ENCODE measurements at regions not wholly inside any gene's neighbourhood (a gene's known extent, or its start where the extent isn't known, plus 50 kb on each side); places are given as distances from the start of the nearest gene placed in this dataset.
A peak's percentile ranks its signal among the peaks of the same experiment; 100 is the strongest.

GRCh38 chr4:138051157-138051556 lies 191.0 kb downstream of the SLC7A11 start:
- no peak overlapping the region for H3K27ac ChIP-seq
- TF ChIP-seq CTCF (conservative IDR thresholded peaks at IDR 0.05; ENCODE audit: low read depth) = no peak
- ChIA-PET CTCF (no interaction called here), POLR2A (ENCODE audit: low non-redundant PET) (no interaction called here)
- DNase-seq (ENCODE audit: low spot score) = no peak

DNA sequence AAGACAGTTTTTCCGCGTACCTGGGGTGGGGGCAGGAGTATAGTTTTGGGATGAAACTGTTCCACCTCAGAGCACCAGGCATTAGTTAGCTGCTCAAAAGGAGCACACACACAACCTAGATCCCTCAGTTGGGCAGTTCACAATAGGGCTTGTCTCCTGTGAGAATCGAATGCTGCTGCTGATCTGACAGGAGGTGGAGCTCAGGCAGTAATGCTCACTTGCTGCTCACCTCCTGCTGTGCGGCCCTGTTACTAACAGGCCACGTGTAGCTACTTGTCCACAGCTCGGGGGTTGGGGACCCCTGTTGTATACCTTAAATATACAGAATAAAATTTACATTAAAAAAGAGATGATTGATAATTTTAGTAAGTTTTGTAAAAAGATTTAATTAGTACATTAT lies 191.5 kb downstream of the SLC7A11 start:
- no peak for TF ChIP-seq CTCF (conservative IDR thresholded peaks at IDR 0.05; ENCODE audit: low read depth)
- ChIA-PET POLR2A (ENCODE audit: low non-redundant PET) (no interaction called here), CTCF (no interaction called here)
- no peak overlapping the region for H3K27ac ChIP-seq
- no peak for DNase-seq (ENCODE audit: low spot score)

- TF ChIP-seq CTCF (conservative IDR thresholded peaks at IDR 0.05; ENCODE audit: low read depth) = no peak
- ChIA-PET POLR2A (ENCODE audit: low non-redundant PET) (no interaction called here), CTCF (no interaction called here)
- no peak for DNase-seq (ENCODE audit: low spot score)
- no peak overlapping the region for H3K27ac ChIP-seq
Observed at GRCh38 chr4:138049355-138049754, 192.8 kb downstream of the SLC7A11 start.

- ChIA-PET CTCF (interaction anchor here (0.7 kb wide), 1 partner anchor 138 kb away, joined by 3 read pairs; no protein-coding TSS in a partner anchor), POLR2A (ENCODE audit: low non-redundant PET) (no interaction called here)
- DNase-seq (ENCODE audit: low spot score) = no peak
- H3K27ac ChIP-seq = no peak overlapping the region
- TF ChIP-seq CTCF (conservative IDR thresholded peaks at IDR 0.05; ENCODE audit: low read depth) = no peak
Observed at GRCh38 chr4:138047290-138047689, 194.9 kb downstream of the SLC7A11 start.

DNA sequence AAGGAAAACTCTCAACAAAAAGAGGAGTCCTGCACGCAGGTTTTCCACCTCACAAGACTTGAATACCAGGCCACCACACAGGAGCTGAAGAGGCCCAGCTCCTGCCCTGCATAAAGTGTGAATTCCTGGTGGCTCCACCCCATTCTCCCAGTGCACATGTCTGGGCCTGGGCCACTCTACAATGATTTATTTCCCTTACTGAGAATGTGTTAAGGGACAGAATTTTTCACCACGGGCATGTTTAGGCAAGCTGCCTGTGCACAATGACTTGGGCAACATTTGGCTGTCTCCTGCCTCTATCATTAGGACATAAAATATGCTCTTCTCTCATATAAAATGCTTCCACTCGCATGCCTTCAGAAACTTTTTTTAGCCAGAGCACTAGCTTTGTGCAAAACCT lies 197.1 kb downstream of the SLC7A11 start:
- TF ChIP-seq CTCF (conservative IDR thresholded peaks at IDR 0.05; ENCODE audit: low read depth) = no peak
- no peak for DNase-seq (ENCODE audit: low spot score)
- ChIA-PET CTCF (interaction anchor here (0.6 to 2.2 kb wide), 2 partner anchors 10 to 644 kb away, joined by 6 to 9 read pairs; no protein-coding TSS in a partner anchor), POLR2A (ENCODE audit: low non-redundant PET) (no interaction called here)
- peak overlapping the region; percentile 64 for H3K27ac ChIP-seq

DNA sequence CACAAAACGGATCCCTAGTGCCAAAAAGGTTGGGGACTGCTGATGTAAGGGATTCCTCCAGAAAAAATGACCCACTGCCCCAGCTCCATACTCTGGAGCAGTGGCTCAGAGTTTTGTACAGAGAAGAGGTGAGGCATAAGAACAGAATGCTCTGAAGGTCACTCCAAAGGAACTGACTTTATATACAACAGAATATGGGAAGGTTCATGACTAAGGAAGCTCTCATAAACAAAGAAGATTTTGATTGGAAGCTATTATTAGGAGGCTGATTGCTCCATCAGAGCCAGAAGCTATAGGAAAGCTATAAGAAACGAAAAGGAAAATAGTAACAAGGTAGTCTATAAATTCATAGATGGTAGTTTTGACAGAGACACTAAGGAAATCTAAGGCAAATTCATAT lies 203.1 kb downstream of the SLC7A11 start:
- no peak overlapping the region for H3K27ac ChIP-seq
- no peak for DNase-seq (ENCODE audit: low spot score)
- TF ChIP-seq CTCF (conservative IDR thresholded peaks at IDR 0.05; ENCODE audit: low read depth) = no peak
- CTCF ChIA-PET = interaction anchor here (1.8 kb wide), 1 partner anchor 51 kb away, joined by 7 read pairs; no protein-coding TSS in a partner anchor
- POLR2A ChIA-PET (ENCODE audit: low non-redundant PET) = no interaction called here

- CTCF ChIA-PET = interaction anchor here (1.8 kb wide), 1 partner anchor 53 kb away, joined by 7 read pairs; no protein-coding TSS in a partner anchor
- DNase-seq (ENCODE audit: low spot score) = no peak
- H3K27ac ChIP-seq = no peak overlapping the region
- no peak for TF ChIP-seq CTCF (conservative IDR thresholded peaks at IDR 0.05; ENCODE audit: low read depth)
- POLR2A ChIA-PET (ENCODE audit: low non-redundant PET) = no interaction called here
Observed at GRCh38 chr4:138037696-138038095, 204.5 kb downstream of the SLC7A11 start.
